ENCODE measurements at regions not wholly inside any gene's neighbourhood (a gene's known extent, or its start where the extent isn't known, plus 50 kb on each side); places are given as distances from the start of the nearest gene placed in this dataset.

DNA sequence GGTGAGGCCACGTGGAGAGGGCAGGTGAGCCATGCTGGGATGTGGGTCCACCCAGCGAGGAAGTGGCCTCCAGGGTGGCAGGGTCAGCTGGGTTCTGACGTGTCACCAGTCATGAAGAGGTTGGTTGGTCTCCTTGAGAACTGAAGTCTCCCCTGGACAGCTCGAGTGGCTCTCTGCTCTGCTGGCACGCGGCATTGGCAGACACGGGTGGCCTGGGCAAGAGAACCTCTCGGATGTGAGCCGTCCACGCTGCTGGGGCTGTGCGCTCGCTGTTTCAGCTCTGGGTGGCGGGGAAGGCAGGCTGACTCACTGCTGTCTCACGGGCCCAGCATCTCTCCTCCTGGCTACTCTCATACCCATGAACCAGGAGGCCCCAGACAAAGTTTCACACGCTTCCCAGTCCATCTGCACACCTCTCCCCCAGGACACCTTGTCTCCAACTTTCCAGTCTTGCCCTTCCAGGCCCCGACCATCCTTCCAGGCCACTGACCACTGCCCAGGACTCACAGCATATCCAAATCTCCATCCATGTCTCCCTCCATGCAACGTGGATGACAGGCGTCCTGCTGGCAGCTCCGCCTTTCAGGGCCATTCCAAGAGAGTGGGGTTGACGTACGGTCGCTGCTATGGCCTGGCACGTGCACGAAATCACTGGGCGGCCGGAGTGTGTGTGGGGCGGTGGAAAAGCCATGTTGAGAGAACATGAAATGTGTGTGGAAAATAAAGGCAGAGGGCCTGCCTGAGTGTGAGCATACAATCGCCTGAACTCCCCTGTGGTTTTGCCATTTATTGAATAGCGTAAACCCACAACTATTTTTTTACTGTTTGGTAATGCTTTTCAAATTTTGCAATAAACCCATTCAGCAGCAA lies 145.0 kb upstream of the COL5A1 start:
- intact Hi-C loops (cut with DNase I; ENCODE audit: low total_unique reads): no loop called here

DNA sequence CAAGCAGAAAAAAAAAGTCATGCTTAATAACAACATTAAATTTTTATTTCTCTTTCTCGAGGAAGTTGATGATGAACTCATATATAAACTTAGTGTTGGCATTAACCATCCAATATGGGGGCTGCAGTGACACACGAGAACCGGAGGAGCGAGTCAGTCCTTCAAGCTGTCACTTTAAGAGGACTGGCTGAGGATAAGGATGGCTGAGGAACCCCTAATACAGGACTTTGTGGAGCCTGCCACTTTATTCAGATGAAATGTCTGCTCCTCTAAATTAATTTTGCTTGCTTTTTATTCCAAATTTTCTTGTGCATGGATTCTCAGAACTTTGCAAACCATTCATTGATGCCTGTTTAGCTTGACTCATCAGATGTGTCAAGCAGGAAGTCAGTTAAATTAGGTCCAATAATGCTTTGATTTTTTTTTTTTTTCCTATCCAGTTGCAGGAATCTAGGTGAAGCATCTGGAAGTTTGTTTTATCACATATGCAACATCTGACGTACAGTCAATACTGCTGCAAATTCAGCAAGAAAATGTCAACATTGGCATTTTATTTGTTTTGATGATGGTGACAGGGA lies 144.2 kb upstream of the COL5A1 start:
- intact Hi-C loops (cut with DNase I; ENCODE audit: low total_unique reads) (no loop called here), in situ Hi-C loops (cut with MboI; ENCODE audit: low sequenced_read_pairs in 4 of 4) (no loop called here)
- no peaks in the 10 kb centered on the region for H3K4me1 ChIP-seq
- no peaks in the 10 kb centered on the region for H3K36me3 ChIP-seq
- DNase-seq (no peak), ATAC-seq (no peak)
- peaks cover 11 to 19% (median 12%) of the 10 kb centered on the region in 3 donors for H3K27me3 ChIP-seq
- no peak overlapping the region for H3K27ac ChIP-seq
- no peaks in the 10 kb centered on the region for H3K9me3 ChIP-seq
- TF ChIP-seq, protein P1, sequence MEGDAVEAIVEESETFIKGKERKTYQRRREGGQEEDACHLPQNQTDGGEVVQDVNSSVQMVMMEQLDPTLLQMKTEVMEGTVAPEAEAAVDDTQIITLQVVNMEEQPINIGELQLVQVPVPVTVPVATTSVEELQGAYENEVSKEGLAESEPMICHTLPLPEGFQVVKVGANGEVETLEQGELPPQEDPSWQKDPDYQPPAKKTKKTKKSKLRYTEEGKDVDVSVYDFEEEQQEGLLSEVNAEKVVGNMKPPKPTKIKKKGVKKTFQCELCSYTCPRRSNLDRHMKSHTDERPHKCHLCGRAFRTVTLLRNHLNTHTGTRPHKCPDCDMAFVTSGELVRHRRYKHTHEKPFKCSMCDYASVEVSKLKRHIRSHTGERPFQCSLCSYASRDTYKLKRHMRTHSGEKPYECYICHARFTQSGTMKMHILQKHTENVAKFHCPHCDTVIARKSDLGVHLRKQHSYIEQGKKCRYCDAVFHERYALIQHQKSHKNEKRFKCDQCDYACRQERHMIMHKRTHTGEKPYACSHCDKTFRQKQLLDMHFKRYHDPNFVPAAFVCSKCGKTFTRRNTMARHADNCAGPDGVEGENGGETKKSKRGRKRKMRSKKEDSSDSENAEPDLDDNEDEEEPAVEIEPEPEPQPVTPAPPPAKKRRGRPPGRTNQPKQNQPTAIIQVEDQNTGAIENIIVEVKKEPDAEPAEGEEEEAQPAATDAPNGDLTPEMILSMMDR (IDR thresholded peaks at IDR 0.05 in 4 of 5, conservative IDR thresholded peaks at IDR 0.05 in 1 of 5): no peak
- TF ChIP-seq POLR2A (IDR thresholded peaks at IDR 0.05): no peak
- H3K4me3 ChIP-seq: no peak overlapping the region

More for the DNA sequence above, 145.0 kb upstream of the COL5A1 start:
- DNase-seq: no peak
- Histone ChIP-seq H3K4me1 (no peaks in the 10 kb centered on the region), H3K4me3 (no peak overlapping the region), H3K36me3 (no peaks in the 10 kb centered on the region), H3K9me3 (no peaks in the 10 kb centered on the region), H3K27ac (no peak overlapping the region), H3K27me3 (peaks cover 4 to 12% (median 7%) of the 10 kb centered on the region in 3 donors)
- ATAC-seq: no peak
- no peak for TF ChIP-seq POLR2A (IDR thresholded peaks at IDR 0.05)
- TF ChIP-seq, protein P1 (IDR thresholded peaks at IDR 0.05 in 4 of 5, conservative IDR thresholded peaks at IDR 0.05 in 1 of 5): no peak
- in situ Hi-C loops (cut with MboI; ENCODE audit: low sequenced_read_pairs in 4 of 4): no loop called here

DNA sequence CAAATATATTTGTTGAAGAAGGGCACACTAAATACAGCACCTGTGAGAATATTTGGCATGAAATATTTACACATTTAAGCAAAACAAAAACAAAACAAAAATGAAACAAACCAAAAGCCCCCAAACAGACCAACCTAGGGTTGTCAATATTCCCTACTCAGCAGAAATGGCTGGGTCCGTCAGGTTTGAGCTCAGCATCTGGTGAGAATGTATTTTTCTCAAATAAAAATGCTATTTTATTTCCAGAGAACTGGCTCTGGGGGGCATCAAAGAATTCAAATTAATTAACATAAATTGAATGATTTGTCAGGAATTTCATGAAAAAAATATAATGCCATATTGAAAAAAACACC lies 142.8 kb upstream of the COL5A1 start:
- DNase-seq: no peak
- H3K9me3 ChIP-seq: no peaks in the 10 kb centered on the region
- no peak overlapping the region for H3K27ac ChIP-seq
- peaks cover 18 to 25% (median 19%) of the 10 kb centered on the region in 3 donors for H3K27me3 ChIP-seq
- intact Hi-C loops (cut with DNase I; ENCODE audit: low total_unique reads): no loop called here
- H3K36me3 ChIP-seq: no peaks in the 10 kb centered on the region
- in situ Hi-C loops (cut with MboI; ENCODE audit: low sequenced_read_pairs in 4 of 4): no loop called here
- no peaks in the 10 kb centered on the region for H3K4me1 ChIP-seq
- ATAC-seq: no peak
- H3K4me3 ChIP-seq: no peak overlapping the region
- no peak for TF ChIP-seq POLR2A (IDR thresholded peaks at IDR 0.05)
- TF ChIP-seq, protein P1 (IDR thresholded peaks at IDR 0.05 in 4 of 5, conservative IDR thresholded peaks at IDR 0.05 in 1 of 5): no peak

DNA sequence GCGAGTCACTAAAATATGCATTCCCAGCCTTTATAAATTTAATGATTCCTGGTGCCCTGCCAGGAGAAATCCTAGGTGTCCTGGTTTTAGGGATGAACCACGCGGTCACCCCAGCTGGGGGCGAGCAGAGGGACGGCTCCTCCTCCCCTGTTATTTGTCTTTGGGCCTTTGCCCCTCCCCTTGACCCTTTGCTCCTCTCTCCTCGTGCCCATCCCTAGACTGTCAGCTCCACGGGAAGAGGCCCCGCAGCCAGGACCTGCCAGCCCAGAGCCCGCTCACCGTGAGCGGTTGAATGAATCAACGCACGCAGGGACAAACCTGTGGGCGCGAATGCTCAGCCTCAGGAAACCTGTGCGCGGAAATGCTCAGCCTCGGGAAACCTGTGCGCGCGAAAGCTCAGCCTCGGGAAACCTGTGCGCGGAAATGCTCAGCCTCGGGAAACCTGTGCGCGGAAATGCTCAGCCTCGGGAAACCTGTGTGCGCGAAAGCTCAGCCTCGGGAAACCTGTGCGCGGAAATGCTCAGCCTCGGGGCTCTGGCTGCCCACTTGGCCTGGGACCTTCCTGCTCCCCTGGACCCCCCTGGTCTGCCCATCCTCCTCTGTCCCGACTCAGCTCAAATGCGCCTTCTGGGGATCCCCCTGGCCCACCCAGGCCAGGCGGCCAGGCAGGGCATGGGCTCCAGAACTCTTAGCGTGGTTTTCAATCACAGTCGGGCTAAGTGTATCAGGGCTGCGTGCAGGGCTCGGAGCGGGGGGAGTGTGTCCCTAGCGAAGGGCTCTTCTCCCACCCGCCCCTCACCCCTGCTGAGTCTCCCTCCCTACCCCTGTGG lies 140.5 kb upstream of the COL5A1 start:
- no peaks in the 10 kb centered on the region for H3K9me3 ChIP-seq
- ATAC-seq: no peak
- peaks cover 19 to 29% (median 22%) of the 10 kb centered on the region in 3 donors for H3K27me3 ChIP-seq
- H3K4me3 ChIP-seq: no peak overlapping the region
- H3K27ac ChIP-seq: no peak overlapping the region
- DNase-seq: no peak
- in situ Hi-C loops (cut with MboI; ENCODE audit: low sequenced_read_pairs in 4 of 4) (no loop called here), intact Hi-C loops (cut with DNase I; ENCODE audit: low total_unique reads) (no loop called here)
- no peaks in the 10 kb centered on the region for H3K36me3 ChIP-seq
- no peaks in the 10 kb centered on the region for H3K4me1 ChIP-seq
- TF ChIP-seq, protein P1 (IDR thresholded peaks at IDR 0.05 in 4 of 5, conservative IDR thresholded peaks at IDR 0.05 in 1 of 5): no peak
- no peak for TF ChIP-seq POLR2A (IDR thresholded peaks at IDR 0.05)

Measured in gastrocnemius medialis (tissue), 4 donors.